ENCODE measurements at regions not wholly inside any gene's neighbourhood (a gene's known extent, or its start where the extent isn't known, plus 50 kb on each side); places are given as distances from the start of the nearest gene placed in this dataset.
A peak's percentile ranks its signal among the peaks of the same experiment; 100 is the strongest.

DNA sequence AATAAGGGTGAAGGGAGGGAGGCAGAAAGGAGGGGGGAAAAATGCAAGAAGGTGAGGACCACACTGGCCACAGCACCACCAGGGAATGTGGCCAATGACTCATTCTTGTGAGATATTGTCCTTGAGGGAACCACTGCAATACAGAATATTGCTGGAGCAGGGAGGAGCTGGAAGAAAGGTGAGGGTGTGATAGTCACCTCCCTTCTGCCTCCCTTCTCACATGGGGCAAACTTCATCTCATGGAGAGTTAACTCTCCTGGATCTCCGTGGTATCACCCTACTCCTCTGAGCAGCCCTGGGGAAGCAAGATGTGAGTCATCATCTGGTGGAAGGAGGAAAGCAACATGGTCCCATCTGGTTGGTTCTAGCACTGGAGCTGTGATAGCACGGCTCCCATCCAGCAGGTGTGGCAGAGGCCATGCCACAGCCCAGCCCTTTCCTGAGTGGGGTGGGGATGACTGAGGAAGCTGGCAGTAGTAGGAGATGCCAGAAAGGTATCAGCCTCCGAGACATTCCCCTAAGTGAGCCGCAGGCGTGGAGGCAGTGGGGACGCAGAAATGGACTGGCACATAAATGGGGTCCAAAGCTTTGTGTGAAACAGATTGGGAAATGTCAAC, 115.9 kb upstream of the LPP start:
- no peak for DNase-seq (ENCODE audit: low spot score)

DNA sequence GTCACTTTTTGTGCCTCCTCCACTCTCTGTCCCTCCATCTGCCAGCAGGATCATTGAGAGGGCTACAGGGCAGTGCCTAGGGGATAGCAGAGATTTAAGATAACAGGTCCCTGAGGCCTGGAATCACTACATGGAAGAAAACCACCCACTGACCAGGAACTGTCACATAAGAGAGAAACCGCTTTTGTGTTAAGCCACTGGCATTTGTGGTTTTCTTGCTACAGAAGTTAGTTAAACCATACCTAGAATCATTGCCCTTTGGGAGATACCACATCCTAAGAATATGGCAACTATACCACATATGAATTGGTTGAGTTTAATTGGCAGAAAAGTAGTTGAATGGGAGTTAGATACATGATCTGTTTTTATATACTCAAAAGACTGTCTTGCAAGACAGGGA, 112.8 kb upstream of the LPP start:
- no peak for DNase-seq (ENCODE audit: low spot score)

DNA sequence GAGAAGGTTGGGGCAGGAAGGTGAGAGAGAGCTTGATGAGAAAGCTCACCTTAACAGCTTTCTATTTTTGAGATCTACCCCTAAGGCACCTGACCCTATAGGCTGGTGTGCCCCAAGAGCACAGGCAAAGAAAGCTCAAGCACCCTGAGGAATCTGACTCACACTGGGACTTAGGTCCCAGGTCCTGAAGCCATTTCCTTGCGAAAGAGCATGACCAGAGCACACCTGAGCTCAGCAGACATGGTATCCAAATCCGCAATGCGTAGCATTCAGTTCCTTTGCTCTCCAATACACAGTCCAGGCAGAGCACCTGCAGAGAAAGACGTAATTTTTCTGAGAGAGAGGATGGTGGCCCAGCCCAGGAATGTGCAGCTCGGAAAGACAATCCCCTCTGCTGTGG, 112.1 kb upstream of the LPP start:
- no peak for DNase-seq (ENCODE audit: low spot score)

DNA sequence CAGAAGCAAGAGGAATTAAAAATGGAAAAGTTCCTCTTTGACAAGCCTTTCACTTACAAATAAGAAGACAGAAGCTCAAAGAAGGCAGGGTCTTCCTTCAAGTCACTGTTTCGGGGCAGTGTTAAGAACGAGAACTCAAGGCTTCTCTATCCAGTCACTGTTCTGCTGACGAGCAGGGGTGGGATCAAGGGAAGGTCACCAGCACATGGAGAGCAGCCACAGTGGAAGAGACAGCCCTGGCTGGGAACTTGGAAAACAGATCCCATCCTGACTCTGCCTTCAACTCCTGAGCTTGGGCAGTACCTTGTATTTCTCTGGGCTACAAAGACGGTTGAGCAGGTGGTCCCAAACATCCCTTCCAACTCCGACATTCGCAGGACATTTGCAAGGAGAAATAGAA, 111.5 kb upstream of the LPP start:
- DNase-seq (ENCODE audit: low spot score): no peak

DNA sequence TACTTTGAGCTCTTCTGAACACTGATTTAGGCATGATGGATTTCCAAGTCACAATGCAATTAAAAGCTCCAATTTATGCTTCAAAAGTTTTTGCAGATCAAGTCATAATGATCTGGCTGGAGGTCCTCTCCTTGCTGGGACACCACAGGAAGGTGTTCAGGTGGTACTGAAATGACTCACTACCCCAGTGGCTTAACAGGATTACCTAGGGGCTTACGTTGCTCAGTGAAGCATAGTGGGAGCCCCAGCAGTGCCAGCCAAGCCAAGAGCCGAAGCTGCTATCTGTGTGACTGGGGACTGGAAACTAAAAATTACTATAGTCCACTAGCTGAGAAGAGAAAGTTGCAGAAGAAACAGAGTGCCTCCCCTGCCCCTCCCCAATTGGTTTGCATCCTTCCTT, 110.1 kb upstream of the LPP start:
- DNase-seq (ENCODE audit: low spot score): no peak

DNA sequence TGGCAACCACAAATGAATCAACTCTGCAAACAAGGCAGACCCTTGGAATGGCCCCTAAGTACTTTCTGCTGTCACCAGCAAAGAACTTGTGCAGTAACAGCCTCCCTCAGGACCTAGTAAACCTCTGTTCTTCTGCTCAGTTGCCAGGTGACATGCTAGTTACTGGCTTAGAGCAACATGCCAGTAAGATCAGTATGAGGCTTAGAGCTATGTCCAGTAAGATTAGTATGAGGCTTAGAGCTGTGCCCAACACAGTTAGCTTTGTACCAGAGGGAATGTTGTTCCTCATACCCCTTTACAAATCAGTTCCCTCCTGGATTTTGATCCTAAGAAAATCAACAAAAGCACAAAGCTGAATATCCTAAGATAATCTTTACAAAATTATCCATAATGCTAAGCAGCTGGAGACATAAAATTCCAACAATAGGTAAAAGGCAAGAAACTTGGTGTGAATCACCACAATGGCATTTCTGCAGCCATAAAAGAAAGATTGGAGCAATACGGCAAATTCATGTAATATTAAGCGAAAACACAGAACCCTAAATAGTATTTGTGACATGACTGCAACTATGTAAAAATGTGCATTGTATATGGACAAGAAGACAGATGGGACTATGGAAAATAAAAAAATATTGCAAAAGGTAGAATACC, 107.3 kb upstream of the LPP start:
- no peak for DNase-seq (ENCODE audit: low spot score)

DNA sequence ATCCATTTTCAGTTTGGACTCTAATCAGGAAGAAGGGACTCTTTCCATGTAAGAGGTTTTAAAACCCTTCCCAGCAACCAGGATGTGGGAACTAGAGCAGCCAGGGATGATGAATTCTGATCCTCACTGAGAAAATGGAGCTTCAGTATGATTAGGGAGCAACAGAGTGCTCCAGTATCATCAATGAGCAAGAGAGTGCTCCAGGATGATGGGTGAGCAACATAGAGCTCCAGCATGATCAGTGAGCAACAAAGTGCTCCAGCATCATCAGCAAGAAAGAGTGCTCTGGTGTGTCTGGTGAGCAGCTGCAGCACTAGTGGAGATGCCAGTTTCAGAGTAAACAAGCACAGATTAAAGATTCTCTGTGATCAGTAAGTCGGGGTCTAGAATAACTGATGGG, 106.4 kb upstream of the LPP start:
- DNase-seq (ENCODE audit: low spot score): no peak

DNA sequence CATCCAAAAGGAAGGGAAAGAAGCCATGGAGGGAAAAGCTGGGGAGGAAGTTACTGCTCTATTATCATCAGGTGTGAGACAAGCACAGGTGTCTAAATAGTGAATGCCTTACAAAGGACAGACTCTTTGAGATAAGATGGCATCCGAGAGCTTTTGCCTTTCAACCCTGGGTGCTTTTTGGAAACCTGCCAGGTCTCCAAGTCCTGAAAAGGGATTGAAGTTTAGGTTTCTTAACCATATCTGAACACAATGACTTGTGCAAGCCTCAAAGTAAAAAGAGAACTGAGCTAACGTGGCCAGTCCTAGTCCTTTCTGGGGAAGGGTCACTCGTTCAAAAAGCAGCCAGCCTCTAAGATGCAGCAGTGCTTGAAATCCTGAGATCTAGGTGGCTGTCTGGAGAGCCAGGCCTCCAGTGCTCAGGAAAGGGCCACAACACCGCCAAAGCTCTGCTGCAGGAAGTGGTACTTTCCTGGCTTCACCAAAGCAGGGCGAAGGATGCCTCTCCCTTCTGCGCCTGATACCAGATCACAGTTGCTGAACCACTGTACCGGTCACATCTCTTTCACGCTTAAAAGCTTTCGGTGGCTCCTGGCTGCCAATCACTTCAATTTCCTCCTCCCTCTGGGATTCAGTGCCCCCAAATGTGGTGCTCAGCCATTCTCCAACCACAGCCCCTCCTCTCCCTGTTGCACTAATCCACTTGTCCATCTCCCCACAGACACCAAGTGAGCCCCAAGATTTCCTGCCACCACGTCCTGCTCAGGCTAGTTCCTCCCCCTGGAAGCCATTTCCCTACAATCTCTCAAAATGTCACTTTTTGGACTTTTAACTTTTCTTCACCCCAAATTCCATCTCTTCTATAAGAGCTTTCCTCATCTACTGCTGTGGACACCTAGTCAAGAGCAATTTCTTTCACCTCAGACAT, 104.1 kb upstream of the LPP start:
- DNase-seq (ENCODE audit: low spot score): no peak

DNA sequence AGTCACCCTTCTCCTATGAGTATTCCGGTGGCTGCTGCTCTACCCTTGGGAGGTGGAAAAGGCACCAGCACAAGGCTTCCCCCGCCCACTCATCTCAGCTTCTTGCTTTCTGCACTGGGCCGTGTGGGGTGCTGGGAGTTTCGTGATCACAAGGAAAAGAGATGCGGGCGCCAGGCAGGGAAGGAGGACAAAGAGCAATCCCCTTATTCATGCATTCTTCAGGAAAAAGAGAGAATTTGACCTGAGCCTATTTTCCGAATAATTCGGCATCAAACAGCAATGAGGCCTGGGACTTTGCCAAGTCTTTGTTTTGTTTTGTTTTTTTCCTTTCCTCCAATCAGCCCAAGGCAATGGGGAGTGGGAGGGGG, 102.2 kb upstream of the LPP start:
- no peak for DNase-seq (ENCODE audit: low spot score)

DNA sequence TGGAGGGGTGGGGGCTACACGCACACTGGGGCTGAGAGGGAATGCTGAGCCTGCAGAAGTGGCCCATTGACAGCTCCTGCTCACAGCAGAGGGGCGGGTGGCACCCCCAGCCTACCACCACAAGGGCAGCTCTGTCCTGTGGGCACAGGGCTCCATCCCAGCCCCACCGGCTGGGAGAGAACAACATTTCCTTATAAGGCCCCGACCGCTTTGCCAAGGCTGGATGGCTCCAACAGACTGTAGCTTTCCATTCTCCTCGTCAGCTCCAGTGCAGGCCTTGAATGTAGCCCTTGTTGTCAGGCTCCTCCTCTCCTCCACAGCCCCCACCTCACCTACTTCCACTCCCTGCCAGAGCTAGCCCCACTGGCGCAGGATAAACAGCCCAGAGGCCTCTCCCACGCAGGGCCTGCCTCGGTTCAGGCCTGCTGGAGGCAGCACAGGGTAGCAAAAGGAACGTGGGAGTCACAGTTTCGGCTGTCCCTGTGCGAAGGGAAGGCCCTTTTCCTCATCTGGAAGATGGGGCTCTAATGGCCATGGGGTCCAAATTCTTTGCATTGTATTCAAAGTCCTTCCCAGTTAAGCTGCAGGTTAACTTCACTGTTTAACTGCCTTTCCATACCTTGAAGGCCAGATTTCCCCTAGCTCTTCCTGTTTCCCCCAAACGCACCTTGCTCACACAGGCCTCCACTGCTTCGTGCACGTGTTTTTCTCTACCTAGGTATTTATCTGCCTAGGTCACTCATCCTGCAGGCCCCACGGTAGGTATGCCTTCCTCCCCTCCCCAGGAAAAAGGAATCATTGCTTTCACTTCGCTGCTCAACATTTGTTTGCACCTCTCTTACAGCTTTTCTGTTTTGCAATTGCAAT, 101.6 kb upstream of the LPP start:
- peak; percentile 25 for DNase-seq (ENCODE audit: low spot score)

DNA sequence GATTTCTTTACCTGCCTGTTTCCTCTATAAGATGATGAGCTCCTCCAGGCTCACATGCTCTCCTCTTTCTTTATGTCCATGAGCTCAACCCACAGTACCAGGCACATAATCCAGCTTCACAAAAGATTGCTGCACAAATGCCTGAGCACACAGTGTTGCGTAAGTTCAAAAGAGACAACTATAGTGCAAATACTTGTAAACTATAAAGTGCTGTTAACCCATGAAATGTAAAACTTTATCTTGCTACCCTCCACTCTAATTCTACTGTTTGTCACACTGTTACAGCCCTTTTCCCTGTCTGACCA, 101.0 kb upstream of the LPP start:
- DNase-seq (ENCODE audit: low spot score): no peak

DNA sequence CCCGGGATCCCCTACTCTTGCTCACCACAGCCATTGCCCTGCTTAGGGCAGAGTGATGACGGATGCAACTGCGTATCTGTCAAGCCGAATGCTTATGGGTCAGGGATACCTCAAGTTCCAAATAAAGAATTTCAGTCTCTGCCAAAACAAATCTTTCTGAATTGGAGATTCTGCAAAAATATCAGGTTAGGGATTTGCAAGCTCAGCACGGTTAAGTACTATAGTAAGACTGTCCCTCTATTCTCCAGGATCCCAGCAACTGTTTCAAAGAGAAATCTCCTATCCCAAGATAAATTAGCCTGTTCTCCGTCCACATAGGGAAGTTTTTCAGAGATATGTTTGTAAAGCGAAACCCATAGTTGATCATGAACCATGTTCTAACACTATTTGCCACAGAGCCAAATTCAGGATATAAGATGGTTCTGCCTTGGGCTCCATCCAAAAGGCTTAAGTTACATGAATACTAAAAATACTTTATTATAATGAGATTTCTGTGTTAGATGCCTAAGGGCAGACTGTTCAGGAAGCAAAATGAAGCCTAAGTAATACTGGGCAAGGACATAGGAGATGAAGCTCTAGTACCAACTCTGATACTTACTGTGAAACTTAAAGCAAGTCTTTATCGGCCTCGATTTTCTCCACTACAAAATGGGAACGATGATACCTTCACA, 100.1 kb upstream of the LPP start:
- DNase-seq (ENCODE audit: low spot score): no peak

DNA sequence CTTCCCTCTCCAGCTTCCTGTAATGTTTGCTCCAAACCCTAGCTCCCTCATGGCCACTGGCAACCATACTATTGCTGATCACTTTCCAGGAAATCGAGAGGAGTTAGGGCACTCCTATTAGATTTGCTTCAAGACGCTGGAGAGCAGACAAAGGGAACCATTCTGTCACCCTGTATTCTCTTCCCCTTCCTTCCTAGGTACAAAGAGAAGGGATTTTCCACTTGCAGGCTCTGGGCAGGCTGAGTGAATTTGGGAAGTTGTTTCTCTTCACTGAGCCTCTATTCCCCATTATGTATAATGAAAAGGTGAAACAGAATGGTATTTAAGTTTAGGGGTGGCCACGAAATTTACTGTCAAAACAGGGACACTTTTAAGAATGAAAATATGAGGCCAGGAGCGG, 99.4 kb upstream of the LPP start:
- DNase-seq (ENCODE audit: low spot score): no peak

DNA sequence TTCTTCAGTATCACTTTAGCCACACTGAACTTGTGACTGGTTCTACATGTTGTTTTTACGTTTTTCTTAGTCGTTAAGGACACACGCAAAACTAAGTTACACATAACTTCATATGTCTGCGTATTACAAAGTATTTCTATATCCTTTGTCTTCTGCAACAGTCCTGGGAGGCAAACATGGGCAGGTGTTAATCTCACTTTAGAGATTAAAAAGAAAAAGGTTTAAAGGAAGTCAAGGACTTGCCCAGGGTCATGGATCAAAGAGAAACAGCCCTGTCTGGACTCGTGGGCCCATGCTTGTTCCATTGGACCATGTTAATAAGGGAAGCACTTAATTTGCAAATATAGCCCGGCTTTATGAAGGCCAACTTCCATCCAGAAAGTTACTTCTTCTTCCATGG, 98.6 kb upstream of the LPP start:
- DNase-seq (ENCODE audit: low spot score): no peak

DNA sequence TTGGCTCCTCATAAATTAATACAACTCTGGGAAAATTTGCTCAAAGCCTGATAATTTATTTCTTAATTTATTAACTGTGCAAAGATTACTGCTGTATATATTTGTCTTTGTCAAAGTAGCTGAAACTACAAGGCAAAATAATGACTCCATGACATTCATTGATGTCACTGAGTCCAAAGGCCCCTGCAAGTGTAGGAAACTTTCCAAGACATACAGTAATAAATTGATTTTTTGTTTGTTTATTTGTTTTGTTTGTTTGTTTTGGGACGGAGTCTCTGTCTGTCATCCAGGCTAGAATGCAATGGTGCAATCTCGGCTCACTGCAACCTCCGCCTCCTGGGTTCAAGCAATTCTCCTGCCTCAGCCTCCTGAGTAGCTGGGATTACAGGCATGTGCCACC, 96.8 kb upstream of the LPP start:
- no peak for DNase-seq (ENCODE audit: low spot score)

DNA sequence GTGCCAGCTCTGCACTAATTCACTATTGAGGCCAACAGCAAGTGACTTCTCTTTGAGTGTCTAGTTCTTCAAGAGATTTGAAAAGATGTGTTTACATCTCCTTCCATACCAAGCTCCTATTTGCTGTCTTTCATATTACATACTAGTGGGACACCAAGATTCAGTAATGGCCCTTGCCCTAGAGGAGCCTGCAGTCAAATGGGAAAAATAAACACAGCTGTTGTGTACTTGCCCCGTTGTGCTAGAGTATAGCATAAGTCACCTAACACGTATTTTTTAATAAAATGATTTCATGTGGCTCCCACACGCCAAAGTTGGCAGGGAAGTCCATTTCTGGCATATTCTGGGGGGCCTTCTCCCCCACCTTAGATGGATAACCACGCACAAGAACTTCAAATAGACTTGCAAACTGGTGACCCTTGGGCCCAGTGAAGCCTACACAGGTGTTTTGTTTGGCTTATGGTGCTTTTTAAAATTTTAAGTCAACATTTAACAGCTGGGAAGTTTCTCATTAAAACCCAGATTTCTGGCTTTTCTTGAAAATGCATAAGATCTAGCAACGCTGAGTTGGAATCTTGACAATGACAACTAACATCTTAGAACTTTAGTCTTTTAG, 95.3 kb upstream of the LPP start:
- no peak for DNase-seq (ENCODE audit: low spot score)

DNA sequence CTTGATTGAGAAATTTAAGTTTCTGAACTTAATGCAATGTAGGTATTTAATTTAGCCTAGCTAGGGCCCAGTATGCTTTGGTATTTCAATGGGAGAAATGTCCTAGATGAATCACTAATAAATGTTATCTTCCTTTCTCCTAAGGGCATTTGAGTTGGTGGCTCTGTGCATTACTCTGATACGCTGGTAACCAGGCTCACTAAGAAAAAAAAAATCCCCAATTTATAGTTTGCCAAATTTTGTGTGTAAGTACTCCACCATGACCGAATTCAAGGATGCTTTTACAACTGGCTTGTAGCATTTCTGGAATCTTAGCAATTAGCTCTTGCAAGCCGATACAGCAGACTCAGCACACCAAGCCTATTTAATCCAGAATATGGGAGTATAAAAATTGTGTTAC, 94.6 kb upstream of the LPP start:
- no peak for DNase-seq (ENCODE audit: low spot score)

DNA sequence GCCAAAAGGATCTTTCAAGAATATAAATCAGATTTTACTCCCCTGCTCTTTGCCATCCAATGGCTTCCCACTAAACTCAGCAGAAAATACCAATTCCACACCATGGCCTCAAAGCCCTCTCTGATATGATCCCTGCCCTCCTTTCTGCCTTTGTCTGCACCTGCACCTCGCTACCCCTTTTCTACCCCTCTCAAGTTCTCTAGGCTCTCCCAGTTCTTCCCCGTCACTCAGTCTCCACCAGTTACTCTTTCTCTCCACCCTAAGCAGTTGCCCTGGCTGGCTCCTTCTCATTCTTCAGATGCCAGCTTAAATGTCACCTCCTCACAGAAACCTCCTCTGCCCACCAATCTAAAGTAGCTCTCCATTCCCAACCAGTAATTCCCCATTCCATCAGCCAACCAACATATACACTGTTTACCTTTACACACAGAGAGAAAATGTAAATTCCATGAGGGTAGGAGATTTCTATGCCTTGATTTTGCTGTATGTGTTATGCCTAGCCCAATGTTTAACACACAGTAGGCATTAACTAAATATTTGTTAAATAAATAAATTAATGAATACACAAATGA, 93.6 kb upstream of the LPP start:
- DNase-seq (ENCODE audit: low spot score): no peak

DNA sequence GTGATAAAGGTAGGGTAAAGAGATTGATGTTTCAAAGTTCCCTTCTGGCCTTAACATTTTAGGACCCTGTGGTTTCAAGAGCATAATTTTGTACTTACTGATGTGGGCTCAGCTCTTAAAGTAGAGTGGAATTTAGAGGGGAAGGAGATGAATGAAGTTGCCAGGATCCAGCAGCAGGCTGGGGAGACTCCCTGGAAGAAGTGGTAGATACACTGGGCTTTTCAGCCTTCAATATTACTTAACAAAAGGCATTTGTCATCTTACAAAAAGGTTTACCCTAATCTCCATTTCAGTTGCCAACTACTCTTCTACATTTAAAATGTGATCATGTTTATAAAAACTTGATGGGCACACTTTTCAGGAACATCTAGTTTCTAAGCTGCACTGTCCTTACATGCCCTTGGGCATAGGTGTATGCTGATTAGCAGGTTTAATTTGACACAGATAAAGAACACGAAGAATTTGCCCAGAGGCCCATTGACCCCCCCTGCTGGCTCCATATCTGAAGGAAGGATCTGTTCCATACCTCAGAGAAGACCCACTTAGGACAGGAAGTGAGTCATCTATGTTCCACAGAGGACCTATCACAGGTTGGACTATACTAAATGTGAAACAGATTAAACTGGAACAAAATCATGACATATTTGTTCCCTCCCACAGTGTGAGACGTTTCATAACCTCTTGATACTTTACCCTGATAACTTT, 93.0 kb upstream of the LPP start:
- DNase-seq (ENCODE audit: low spot score): no peak

DNA sequence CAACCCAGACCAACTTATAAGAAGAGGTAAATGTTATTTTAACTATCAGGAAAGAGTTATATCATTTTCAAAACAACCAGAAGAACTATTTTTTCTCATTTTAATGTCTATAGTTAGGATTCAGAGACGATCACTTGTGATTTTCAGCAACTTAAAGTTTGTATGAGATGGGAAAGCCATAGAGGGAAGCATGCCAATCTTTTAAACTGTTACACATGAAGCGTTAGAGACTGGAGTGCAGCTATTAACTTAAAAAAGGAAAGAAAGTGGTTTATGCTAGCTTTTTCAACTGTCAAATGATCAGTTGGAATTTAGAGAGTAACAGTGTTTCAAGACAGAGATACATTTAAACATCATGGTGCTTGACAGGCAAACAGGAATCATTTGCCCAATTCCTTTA, 91.7 kb upstream of the LPP start:
- no peak for DNase-seq (ENCODE audit: low spot score)
